GM19463 (cell line): ENCODE measurements at regions not wholly inside any gene's neighbourhood (a gene's known extent, or its start where the extent isn't known, plus 50 kb on each side); places are given as distances from the start of the nearest gene placed in this dataset.
"Not testable (repeated sequence)": the region's sequence is repeated elsewhere in the genome, so short reads cannot be mapped to it uniquely, and the experiment has no call there.

Source experiments
- ATAC-seq: cut with Tn5 transposase; IDR thresholded peaks from one replicate; pipeline ENCODE4 v1.9.1; 2021; ENCODE audit warnings: mild to moderate bottlenecking, moderate library complexity; ENCODE audit not compliant: unreplicated experiment

DNA sequence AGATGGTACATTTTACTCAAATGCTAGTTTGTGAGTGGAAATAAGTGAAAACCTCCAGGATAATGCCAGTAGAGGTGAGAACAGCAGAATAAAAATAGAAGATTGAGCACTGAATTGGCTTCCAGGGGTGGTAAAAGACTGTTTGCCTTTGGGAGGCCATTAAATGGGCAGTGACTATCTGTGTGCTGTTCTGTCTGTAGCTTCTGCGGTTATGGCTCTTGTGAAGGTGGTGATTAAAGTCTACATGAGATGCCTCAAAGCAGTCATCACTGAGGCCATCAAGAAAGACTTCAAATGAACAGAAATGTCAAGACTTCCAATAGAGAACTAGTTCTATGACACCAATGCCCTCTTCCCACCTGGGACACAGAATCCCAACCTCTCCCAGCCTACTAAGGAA is 108.8 kb downstream of the EFHB start:
- ATAC-seq, result no peak

GRCh38 chr3:19822805-19823204 is 111.2 kb downstream of the EFHB start:
- ATAC-seq, result no peak

GRCh38 chr3:19816631-19817030 is 117.4 kb downstream of the EFHB start:
- ATAC-seq, result no peak

- ATAC-seq, result no peak
Measured at GRCh38 chr3:19815805-19816204, 118.2 kb downstream of the EFHB start.

- ATAC-seq, result not testable (repeated sequence)
Measured at GRCh38 chr3:19813743-19814142, 120.3 kb downstream of the EFHB start.

- no peak for ATAC-seq
Measured at GRCh38 chr3:19811689-19812088, 122.3 kb downstream of the EFHB start.

DNA sequence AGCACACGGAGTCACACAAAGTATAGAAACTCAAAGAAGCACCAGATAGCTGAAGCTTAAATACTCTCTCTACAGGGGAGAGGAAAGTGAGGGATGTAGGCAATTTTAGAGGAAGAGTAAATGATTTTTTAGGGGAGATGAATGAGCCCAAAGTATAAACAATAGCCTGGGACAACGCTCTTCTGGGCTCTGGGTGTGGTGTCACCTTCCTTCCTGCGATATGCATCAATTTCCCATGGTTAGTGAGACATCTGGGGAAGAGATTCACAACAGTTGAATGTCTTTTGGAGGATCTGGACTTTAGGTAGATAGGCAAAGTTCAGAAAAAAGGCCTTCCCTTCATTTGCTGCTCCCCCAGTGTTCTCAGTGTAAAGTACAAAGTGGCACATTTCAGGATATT is 125.2 kb downstream of the EFHB start:
- no peak for ATAC-seq

DNA sequence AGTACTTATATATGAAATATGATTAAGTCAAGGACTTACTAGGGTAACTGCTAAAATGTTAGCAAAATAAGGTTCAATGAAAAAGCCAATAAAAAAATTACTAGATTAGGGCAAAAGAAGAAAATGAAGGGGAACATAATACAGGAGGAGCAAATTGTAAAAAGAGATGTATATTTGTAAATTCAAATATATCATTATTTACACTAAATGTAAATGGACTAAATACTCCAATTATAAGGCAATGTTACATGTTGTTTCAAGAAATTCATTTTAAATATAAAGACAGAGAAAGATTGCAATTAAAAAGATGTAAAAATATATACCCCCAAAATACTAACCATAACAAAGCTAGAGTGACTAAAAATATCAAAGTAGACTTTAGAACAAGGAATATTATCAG is 134.1 kb downstream of the EFHB start:
- no peak for ATAC-seq

- no peak for ATAC-seq
Measured at GRCh38 chr3:19799115-19799514, 134.9 kb downstream of the EFHB start.

- no peak for ATAC-seq
Measured at GRCh38 chr3:19798324-19798723, 135.7 kb downstream of the EFHB start.

GRCh38 chr3:19792388-19792787 is 141.6 kb downstream of the EFHB start:
- no peak for ATAC-seq

DNA sequence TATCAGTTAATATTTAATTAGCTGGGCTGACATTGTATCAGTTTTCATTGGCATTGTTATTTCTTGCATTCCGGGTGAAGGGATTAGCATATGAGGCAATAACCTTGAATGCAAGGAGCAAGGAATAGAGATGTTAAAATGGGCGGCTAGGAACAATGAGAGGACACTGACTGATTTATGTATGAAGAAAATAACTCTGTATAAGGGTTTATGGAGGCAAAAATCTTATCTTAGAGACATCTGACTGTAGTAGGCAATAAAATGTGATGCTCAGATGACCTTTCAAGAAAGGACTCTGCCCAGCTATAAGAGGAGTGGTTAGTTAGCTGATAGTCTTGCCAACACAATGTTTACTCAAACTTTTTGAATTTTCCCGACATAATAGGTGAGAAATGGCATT is 158.3 kb downstream of the EFHB start:
- no peak for ATAC-seq

GRCh38 chr3:19769694-19770093 is 164.3 kb downstream of the EFHB start:
- ATAC-seq, result no peak

GRCh38 chr3:19765954-19766353 is 168.1 kb downstream of the EFHB start:
- no peak for ATAC-seq

- no peak for ATAC-seq
Measured at GRCh38 chr3:19757773-19758172, 176.2 kb downstream of the EFHB start.

DNA sequence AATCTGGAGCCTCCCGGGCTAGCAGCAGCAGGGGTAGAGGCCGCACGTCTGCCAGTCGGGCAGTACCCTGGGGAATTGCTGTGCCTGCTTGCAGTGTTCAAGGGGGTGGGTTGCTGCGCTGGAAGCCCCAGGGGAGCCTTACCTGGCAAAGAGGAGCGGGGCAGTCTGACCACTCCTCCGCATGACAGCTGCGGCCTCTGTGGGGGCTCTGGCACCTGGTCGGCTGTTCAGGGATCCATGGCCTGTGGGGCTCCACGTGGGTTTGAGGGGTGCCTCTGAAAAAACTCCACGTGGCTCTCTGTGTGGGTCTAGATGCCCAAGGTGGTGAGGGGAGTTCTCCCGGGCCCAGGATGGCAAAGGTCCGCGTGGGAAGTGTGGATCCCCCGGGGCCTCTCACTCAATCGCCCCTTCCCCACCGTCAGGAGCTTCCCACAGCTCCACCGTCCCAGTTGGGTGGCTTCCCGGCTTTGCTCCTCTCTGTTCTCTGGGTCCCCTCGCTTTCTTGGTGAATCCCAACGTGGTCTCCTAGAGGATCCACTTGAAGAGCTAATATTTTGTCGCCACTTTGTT is 184.5 kb downstream of the EFHB start:
- ATAC-seq, result no peak

DNA sequence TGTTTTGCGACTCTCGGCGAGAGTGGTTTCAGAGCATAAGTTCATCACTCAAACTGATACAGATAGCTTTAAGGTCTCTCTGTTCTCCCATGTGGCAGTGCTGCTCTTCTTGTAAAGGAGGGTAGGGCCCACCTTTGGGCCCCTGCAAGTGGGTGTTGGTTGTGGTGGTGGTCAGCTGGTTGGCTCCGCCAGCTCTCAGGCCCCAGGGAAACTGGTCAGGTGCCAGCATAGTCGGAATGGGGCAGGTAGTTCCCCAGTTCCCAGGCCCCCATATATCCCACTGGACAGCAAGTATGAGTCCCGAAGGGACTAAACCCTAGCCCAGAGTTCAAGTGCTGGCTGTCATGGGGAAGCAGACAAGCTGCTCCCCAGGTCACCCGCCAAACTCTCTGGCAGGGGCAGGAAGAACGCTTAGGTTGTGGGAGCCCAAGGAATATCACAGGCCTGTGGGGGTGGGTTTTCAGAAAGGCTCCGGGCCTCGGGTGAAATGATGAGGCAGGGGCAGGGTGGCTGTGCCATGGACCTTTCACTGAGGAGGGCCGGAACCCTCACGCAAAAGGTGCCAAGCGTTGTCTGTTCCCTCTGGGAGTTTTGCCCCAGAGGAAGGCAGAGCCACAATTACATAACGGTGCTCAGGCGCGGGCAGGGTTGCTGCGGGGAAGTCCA is 185.1 kb downstream of the EFHB start:
- no peak for ATAC-seq

- ATAC-seq, result no peak
Measured at GRCh38 chr3:19744047-19744446, 190.0 kb downstream of the EFHB start.

- no peak for ATAC-seq
Measured at GRCh38 chr3:19742935-19743334, 191.1 kb downstream of the EFHB start.

DNA sequence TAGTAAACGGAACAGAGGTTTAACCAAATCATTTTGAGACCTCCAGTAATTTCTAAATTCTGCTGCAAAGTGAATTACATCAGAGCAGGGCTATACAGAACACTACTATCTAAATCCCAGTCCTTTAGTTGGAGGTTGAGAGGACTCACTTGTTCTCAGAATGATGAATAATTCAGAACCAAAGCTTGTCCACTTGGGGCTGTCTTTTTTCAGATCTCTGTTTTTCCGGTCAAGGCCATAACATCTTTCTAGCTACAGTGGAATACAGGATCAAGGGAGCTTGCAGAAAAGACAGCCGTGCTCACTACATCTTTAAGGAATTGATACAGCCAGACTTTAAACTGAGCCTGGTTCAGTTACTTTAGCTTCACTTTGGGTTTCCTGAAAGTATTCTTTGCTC is 194.5 kb downstream of the EFHB start:
- no peak for ATAC-seq

GRCh38 chr3:19738846-19739245 is 195.2 kb downstream of the EFHB start:
- no peak for ATAC-seq

DNA sequence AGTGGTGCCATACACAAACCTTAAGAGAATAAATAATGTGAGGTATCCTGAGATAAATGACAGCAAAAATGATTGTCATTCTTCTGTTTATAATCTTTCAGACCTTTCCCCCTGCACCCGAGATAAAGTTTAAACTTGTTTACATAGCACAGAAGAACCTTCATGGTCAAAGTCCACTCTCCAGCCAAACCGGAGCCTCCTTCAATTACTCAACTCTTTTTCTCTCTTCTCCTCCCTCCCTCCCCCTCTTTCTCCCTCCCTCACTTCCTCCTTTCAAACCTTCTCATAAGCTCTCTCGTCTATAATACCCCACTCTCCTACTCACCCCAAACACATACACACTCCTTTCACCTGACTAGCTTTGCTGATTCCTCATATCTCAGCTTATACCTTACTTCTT is 198.9 kb downstream of the EFHB start:
- ATAC-seq, result no peak

DNA sequence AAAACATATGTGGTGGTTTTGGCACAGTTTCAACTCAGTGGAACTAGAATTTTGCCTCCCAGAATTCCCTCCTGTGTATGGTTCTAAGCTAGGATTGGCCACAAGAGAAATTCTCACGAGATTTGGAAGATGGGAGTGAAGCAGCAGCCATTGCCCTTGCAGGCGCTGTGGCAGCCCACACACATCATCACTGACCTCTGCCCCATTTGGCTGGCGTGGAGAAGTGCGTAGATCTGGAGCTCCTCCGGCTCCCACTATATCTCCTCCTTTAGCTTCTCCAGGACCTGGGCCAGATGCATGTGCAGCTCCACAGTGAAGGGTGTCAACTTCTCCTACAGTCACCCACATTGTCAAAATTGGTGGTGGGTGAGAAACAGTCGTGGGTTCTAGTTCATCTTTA is 199.6 kb downstream of the EFHB start:
- no peak for ATAC-seq
